ENCODE measurements at regions not wholly inside any gene's neighbourhood (a gene's known extent, or its start where the extent isn't known, plus 50 kb on each side); places are given as distances from the start of the nearest gene placed in this dataset.

DNA sequence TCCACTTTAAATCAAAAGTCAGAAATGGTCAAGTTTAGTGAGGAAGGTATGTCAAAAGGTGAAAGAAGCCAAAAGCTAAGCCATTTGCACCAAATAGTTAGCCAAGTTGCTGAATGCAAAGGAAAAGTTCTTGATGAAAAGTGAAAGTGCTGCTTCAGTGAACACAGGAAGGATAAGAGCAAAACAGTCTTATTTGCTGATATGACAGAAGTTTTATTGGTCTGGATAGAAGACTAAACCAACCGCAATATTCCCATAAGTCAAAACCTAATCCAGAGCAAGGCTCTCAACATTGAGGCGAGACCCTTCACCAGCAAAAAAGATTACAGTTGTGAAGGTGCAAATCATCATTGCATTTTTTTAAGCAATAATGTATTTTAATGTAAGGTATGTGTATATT, 496.5 kb upstream of the LRATD1 start:
- Mint-ChIP-seq H3K9me3 (peaks cover 30% of the 10 kb centered on the region), H3K4me3 (no peak overlapping the region), H3K27ac (ENCODE audit: low read depth) (no peak overlapping the region), H3K36me3 (ENCODE audit: insufficient read depth) (no peaks in the 10 kb centered on the region), H3K4me1 (no peaks in the 10 kb centered on the region), H3K27me3 (no peaks in the 10 kb centered on the region)
- ATAC-seq (replicated peaks; ENCODE audit: extremely low read depth, poor library complexity, severe bottlenecking) (no peak), DNase-seq (ENCODE audit: low spot score in 2 of 2) (no peak)

DNA sequence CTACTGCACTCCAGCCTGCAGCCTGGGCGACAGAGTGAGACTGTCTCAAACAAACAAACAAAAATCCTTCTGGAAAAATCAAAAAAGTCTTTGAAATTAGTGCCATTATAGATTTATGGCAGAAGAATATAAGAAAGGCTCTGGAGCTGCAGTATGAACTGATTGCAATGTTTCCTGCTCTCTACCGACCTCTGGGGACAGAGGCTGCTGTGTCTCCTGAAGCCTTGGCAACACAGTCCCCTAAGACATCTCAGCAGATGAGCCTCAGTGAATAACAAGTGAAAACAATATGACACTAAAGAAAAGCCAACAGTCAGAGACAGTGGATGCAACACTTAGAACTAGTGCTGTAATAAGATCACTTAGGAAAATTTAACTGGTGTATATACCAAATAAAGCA, 494.9 kb upstream of the LRATD1 start:
- no peak overlapping the region for H3K4me3 Mint-ChIP-seq
- peaks cover 28% of the 10 kb centered on the region for H3K9me3 Mint-ChIP-seq
- no peaks in the 10 kb centered on the region for H3K36me3 Mint-ChIP-seq (ENCODE audit: insufficient read depth)
- no peak for DNase-seq (ENCODE audit: low spot score in 2 of 2)
- no peak overlapping the region for H3K27ac Mint-ChIP-seq (ENCODE audit: low read depth)
- no peaks in the 10 kb centered on the region for H3K4me1 Mint-ChIP-seq
- ATAC-seq (replicated peaks; ENCODE audit: extremely low read depth, poor library complexity, severe bottlenecking) = no peak
- no peaks in the 10 kb centered on the region for H3K27me3 Mint-ChIP-seq

DNA sequence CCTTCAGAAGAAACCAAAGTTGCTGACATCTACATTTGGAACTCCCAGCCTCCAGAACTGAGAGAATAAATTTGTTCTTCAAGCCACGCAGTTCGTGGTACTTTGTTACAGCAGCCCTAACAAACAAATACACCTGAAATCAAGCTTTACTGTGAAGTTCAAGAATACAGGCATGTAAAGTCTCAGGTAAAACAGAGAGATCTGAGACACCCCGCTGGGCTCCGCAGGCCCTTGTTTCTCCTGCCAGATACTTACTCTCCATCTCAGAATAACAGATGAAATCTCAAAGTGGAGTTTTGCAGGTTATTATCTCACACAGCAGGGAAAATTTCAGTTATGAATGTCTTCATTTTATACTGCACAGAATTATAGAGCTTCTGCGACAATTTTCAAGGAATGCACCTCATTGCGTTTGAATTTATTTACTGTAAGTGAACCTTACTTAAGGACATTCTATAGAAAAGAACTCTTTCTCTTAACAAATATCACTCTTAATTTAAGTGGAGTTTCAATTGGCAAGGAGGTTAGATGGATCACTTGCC, 492.4 kb upstream of the LRATD1 start:
- DNase-seq (ENCODE audit: low spot score in 2 of 2) = no peak
- H3K36me3 Mint-ChIP-seq (ENCODE audit: insufficient read depth) = no peaks in the 10 kb centered on the region
- no peak for ATAC-seq (replicated peaks; ENCODE audit: extremely low read depth, poor library complexity, severe bottlenecking)
- H3K27me3 Mint-ChIP-seq = no peaks in the 10 kb centered on the region
- H3K4me3 Mint-ChIP-seq = no peak overlapping the region
- no peak overlapping the region for H3K27ac Mint-ChIP-seq (ENCODE audit: low read depth)
- no peaks in the 10 kb centered on the region for H3K4me1 Mint-ChIP-seq
- peaks cover 22% of the 10 kb centered on the region for H3K9me3 Mint-ChIP-seq

DNA sequence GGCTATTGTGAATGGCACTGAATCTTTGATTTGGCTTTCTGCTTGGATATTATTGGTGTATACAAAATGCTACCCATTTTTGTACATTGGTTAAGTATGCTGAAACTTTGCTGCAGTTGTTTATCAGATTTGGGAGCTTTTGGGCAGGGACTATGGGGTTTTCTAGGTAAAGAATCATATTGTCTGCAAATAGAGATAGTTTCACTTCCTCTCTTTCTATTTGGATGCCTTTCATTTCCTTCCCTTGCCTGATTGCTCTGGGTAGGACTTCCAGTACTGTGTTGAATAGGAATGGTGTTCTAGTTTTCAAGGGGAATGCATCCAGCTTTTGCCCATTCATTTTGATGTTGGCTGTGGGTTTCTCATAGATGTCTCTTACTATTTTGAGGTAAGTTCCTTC, 489.1 kb upstream of the LRATD1 start:
- Mint-ChIP-seq H3K36me3 (ENCODE audit: insufficient read depth) (no peaks in the 10 kb centered on the region), H3K9me3 (peaks cover 9% of the 10 kb centered on the region), H3K4me3 (no peak overlapping the region), H3K4me1 (no peaks in the 10 kb centered on the region), H3K27ac (ENCODE audit: low read depth) (no peak overlapping the region), H3K27me3 (no peaks in the 10 kb centered on the region)
- DNase-seq (ENCODE audit: low spot score in 2 of 2) = no peak
- ATAC-seq (replicated peaks; ENCODE audit: extremely low read depth, poor library complexity, severe bottlenecking) = no peak

DNA sequence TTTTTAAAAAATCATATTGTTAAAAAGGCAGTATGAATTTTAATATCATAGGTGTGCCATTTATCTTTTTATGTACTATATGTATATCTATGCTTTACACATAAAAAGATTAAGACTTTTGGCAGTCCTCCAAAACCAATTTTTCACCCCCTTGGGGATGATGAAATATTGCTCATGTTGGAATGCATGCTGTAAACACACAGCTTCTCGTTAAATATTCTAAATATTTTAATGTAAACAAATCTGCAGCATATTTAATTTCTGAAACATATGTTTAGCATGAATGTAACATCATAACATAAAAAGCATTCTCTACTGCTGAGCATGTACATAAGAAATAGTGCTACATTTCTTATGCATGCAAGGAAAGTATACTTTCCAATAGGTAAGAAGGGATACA, 484.3 kb upstream of the LRATD1 start:
- H3K4me1 Mint-ChIP-seq = no peaks in the 10 kb centered on the region
- no peak for DNase-seq (ENCODE audit: low spot score in 2 of 2)
- ATAC-seq (replicated peaks; ENCODE audit: extremely low read depth, poor library complexity, severe bottlenecking) = no peak
- no peak overlapping the region for H3K4me3 Mint-ChIP-seq
- H3K27me3 Mint-ChIP-seq = no peaks in the 10 kb centered on the region
- no peak overlapping the region for H3K27ac Mint-ChIP-seq (ENCODE audit: low read depth)
- H3K9me3 Mint-ChIP-seq = peaks cover 9% of the 10 kb centered on the region
- no peaks in the 10 kb centered on the region for H3K36me3 Mint-ChIP-seq (ENCODE audit: insufficient read depth)

DNA sequence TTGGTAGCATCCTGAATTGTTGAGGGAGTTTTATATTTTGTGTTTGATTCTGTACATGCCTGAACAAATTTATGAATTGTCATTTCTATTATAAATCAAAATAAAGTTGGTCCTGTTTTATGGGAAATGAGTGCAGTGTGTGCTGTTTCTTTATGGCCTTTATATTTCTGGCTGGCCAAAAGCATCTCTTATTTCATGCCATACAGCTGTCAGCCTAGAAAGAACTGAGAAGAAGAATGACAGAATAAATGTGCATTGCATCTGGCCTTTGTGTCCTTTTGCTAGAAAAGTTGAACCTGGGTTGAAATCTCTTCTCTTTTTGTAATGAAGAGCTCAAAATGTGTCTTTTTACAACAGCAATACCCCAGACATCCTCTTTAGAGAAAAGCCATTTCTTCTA, 474.7 kb upstream of the LRATD1 start:
- H3K4me1 Mint-ChIP-seq = no peaks in the 10 kb centered on the region
- no peak overlapping the region for H3K27ac Mint-ChIP-seq (ENCODE audit: low read depth)
- peaks cover 14% of the 10 kb centered on the region for H3K9me3 Mint-ChIP-seq

DNA sequence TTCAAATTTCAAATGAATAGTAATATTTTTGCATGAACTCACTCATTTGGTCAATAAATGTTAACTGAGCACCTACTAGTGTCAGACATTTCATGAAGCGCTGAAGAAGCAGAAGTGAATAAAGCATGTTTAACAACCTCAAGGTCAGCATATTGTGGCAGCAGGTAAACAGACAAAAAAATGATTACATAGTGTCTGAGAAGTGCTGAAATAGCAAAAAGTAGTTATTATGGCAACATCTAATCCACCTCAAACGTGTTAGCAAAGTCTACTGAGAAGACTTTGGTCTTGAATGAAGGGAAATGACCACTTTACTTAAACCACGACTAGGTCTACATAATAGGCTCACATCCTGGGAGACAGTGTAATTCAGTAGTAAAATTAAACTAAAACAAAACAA, 452.2 kb upstream of the LRATD1 start:
- Mint-ChIP-seq H3K27ac (ENCODE audit: low read depth) (no peak overlapping the region), H3K4me1 (no peaks in the 10 kb centered on the region), H3K4me3 (no peak overlapping the region), H3K36me3 (ENCODE audit: insufficient read depth) (no peaks in the 10 kb centered on the region), H3K9me3 (peaks cover 6% of the 10 kb centered on the region), H3K27me3 (no peaks in the 10 kb centered on the region)
- ATAC-seq (replicated peaks; ENCODE audit: extremely low read depth, poor library complexity, severe bottlenecking) = no peak
- DNase-seq (ENCODE audit: low spot score in 2 of 2) = no peak

More for the DNA sequence above, 474.7 kb upstream of the LRATD1 start:
- no peaks in the 10 kb centered on the region for H3K36me3 Mint-ChIP-seq (ENCODE audit: insufficient read depth)
- no peak for ATAC-seq (replicated peaks; ENCODE audit: extremely low read depth, poor library complexity, severe bottlenecking)
- DNase-seq (ENCODE audit: low spot score in 2 of 2) = no peak
- no peaks in the 10 kb centered on the region for H3K27me3 Mint-ChIP-seq
- H3K4me3 Mint-ChIP-seq = no peak overlapping the region

DNA sequence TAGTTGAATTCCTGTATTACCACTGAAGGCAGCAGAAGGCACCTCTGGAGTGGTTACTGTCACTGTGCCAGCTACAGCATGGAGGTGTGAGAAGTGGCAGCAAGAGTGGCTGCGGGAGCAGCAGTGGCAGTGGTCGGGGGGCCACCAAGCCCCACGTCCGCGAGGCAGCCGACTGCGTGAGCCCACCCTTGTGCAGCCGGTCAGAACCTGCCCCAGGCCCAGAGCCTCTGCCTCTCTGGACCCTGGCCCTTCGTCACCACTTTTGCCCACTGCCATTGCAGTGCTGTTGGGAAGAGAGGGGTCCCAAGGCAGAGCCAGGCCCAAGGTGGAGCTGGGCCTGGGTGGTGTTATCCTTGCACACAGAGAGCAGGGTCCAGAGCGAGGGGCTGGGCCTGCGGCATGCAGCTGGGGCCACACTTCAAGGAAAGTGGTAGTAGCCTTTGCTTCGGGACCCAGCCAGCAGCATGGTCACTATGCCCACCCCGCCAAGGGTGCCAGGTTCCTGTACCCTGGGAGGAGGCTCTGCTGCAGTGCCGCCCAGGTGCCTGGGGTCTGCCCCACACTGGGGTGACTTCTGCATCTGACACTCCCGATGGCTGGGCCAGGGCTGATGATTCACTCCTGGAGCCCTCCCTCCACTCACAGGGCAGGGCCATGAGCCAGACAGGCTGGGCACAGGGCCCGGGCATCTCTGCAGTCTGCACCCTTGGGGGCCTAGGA, 450.1 kb upstream of the LRATD1 start:
- DNase-seq (ENCODE audit: low spot score in 2 of 2) (no peak), ATAC-seq (replicated peaks; ENCODE audit: extremely low read depth, poor library complexity, severe bottlenecking) (no peak)
- Mint-ChIP-seq H3K4me1 (no peaks in the 10 kb centered on the region), H3K4me3 (no peak overlapping the region), H3K27me3 (no peaks in the 10 kb centered on the region), H3K9me3 (no peaks in the 10 kb centered on the region), H3K36me3 (ENCODE audit: insufficient read depth) (no peaks in the 10 kb centered on the region), H3K27ac (ENCODE audit: low read depth) (no peak overlapping the region)

DNA sequence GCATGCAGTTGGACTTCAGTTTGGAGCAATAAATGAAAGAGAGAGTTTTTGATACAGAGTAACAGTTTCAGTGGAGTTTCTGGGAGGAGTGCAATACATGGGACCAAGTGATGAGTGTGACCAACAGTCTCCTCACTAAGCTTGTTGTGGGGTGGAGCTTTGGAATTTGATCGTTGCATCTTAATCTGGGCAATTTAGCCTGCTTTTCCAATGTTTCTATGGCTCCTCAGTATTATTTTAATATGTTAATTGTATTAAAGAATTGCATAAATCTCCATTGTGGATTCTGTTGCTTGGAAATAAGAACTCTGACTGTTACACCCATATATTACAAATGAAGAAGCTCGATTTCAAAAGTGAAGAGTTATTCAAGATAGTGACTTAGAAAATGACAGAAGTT, 446.6 kb upstream of the LRATD1 start:
- Mint-ChIP-seq H3K36me3 (ENCODE audit: insufficient read depth) (no peaks in the 10 kb centered on the region), H3K27ac (ENCODE audit: low read depth) (no peak overlapping the region), H3K9me3 (peaks cover 17% of the 10 kb centered on the region), H3K27me3 (no peaks in the 10 kb centered on the region), H3K4me3 (no peak overlapping the region), H3K4me1 (no peaks in the 10 kb centered on the region)
- DNase-seq (ENCODE audit: low spot score in 2 of 2) (no peak), ATAC-seq (replicated peaks; ENCODE audit: extremely low read depth, poor library complexity, severe bottlenecking) (no peak)

DNA sequence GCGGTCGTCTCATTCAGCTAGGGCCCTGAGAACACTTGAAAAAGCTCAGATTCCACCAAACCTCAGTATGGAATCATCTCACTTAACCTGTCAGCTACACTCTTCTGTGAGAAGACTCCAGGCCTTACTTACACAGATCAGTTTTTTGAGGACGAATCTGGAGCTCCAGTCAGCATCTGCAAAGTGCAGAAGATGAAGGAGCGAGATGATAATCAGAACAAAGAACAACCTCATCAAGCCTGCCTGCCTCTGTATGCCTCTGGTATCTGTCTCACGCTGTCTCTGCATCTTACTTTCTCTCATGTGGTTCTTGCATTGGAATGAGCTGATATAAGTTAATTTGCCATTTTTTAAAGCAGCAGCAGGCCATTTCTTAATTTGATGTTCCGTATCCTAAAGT, 444.1 kb upstream of the LRATD1 start:
- Mint-ChIP-seq H3K36me3 (ENCODE audit: insufficient read depth) (no peaks in the 10 kb centered on the region), H3K27me3 (no peaks in the 10 kb centered on the region), H3K9me3 (peaks cover 21% of the 10 kb centered on the region), H3K4me3 (no peak overlapping the region), H3K4me1 (no peaks in the 10 kb centered on the region), H3K27ac (ENCODE audit: low read depth) (no peak overlapping the region)
- no peak for DNase-seq (ENCODE audit: low spot score in 2 of 2)
- no peak for ATAC-seq (replicated peaks; ENCODE audit: extremely low read depth, poor library complexity, severe bottlenecking)

DNA sequence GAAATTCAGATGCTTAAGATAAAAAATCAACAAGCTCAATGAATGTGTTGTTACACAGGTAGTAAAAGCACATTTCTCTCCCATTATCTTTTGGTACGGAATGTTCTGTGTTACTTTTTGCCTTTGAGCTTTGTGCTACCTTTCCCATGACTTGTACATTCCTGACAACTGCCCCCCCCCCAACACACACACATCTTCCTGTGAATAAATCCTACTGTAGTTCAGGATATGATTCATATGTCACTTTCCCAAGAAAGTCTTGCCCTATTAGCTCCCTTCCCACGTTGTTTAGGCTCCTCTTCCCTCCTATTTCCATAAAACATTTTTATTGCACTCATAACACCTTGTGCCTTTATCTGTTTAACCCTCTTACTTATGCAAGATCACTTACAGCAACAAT, 442.6 kb upstream of the LRATD1 start:
- Mint-ChIP-seq H3K4me3 (no peak overlapping the region), H3K27ac (ENCODE audit: low read depth) (no peak overlapping the region), H3K4me1 (no peaks in the 10 kb centered on the region), H3K36me3 (ENCODE audit: insufficient read depth) (no peaks in the 10 kb centered on the region), H3K9me3 (peaks cover 21% of the 10 kb centered on the region), H3K27me3 (no peaks in the 10 kb centered on the region)
- DNase-seq (ENCODE audit: low spot score in 2 of 2) = no peak
- ATAC-seq (replicated peaks; ENCODE audit: extremely low read depth, poor library complexity, severe bottlenecking) = no peak

DNA sequence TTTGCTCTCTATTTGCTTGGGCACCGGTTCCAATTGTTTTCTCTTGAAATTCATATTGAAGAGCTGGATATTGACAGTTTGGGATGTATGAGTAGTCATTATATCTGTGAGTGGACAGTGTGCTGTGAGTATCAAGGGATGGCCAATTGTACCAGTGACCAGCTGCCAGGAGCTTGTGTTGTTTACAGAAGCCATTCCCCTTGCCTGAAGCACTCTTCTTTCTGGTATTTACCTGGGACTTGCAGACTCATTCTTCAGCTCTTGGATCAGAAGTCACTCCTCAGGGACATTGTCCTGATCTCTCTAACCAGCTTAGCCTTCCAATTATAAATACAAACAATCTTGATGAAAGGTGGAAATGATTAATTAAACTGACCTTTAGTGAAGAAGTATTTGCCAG, 438.3 kb upstream of the LRATD1 start:
- Mint-ChIP-seq H3K4me3 (no peak overlapping the region), H3K27ac (ENCODE audit: low read depth) (no peak overlapping the region), H3K36me3 (ENCODE audit: insufficient read depth) (no peaks in the 10 kb centered on the region), H3K4me1 (no peaks in the 10 kb centered on the region), H3K27me3 (no peaks in the 10 kb centered on the region), H3K9me3 (peaks cover 21% of the 10 kb centered on the region)
- ATAC-seq (replicated peaks; ENCODE audit: extremely low read depth, poor library complexity, severe bottlenecking) (no peak), DNase-seq (ENCODE audit: low spot score in 2 of 2) (no peak)

DNA sequence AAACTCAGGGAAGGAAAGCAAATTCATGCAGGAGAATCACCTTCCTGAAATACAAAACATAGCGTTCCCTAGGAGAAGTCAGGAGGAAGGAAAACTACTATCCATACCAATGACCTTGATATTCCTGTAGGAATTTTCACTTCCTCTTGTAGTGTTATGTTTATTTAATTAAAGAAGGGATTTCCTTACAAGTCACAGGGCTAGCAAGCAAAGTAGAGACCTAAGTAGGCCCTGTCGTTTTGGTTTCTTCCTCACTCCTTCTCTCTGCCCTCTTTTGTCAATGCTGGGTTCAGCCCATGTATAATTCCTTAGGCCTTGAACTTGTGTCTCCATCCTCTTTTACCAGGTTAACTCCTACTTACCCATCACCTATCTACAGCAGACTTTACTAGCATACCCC, 435.2 kb upstream of the LRATD1 start:
- no peaks in the 10 kb centered on the region for H3K4me1 Mint-ChIP-seq
- DNase-seq (ENCODE audit: low spot score in 2 of 2) = no peak
- no peak overlapping the region for H3K27ac Mint-ChIP-seq (ENCODE audit: low read depth)
- H3K27me3 Mint-ChIP-seq = no peaks in the 10 kb centered on the region
- H3K4me3 Mint-ChIP-seq = no peak overlapping the region
- H3K36me3 Mint-ChIP-seq (ENCODE audit: insufficient read depth) = no peaks in the 10 kb centered on the region
- ATAC-seq (replicated peaks; ENCODE audit: extremely low read depth, poor library complexity, severe bottlenecking) = no peak
- peaks cover 14% of the 10 kb centered on the region for H3K9me3 Mint-ChIP-seq

Data from central memory CD8-positive, alpha-beta T cell (primary cell).